OCI-LY3 (cell line): ENCODE measurements at regions not wholly inside any gene's neighbourhood (a gene's known extent, or its start where the extent isn't known, plus 50 kb on each side); places are given as distances from the start of the nearest gene placed in this dataset.
"Not testable (repeated sequence)": the region's sequence is repeated elsewhere in the genome, so short reads cannot be mapped to it uniquely, and the experiment has no call there.

Experiments
- H2AFZ ChIP-seq: fragments of 200-600, 300-600 bp; shearing (Covaris generic); 2 replicates; pipeline ENCODE4 v1.6.0; 2014; ENCODE audit warnings: antibody characterized with exemption, low read depth, low read length
- H3K27ac ChIP-seq: fragments of 200-600, 300-600 bp; sonication (generic); 2 replicates; pipeline ENCODE4 v1.5.1; 2014; ENCODE audit warnings: mild to moderate bottlenecking, low read length, moderate library complexity, mixed read lengths
- H3K27me3 ChIP-seq: fragments of 200-600, 300-600 bp; sonication (generic); 2 replicates; pipeline ENCODE4 v1.6.1; 2014; ENCODE audit warnings: low read depth, low read length, mixed read lengths
- H3K36me3 ChIP-seq: fragments of 200-600, 300-600 bp; sonication (generic); replicated peaks from 2 replicates; pipeline ENCODE3; 2014; ENCODE audit warnings: low read depth, low read length, mixed read lengths
- H3K4me1 ChIP-seq: fragments of 300-600, 200-600 bp; sonication (generic); 2 replicates; pipeline ENCODE4 v1.6.1; 2014; ENCODE audit warnings: low read length, mixed read lengths
- H3K4me2 ChIP-seq: fragments of 200-600, 300-600 bp; sonication (generic); 2 replicates; pipeline ENCODE4 v1.6.1; 2014; ENCODE audit warnings: low read length, mixed read lengths
- H3K4me3 ChIP-seq: fragments of 300-600, 200-600 bp; sonication (generic); 2 replicates; pipeline ENCODE4 v1.5.1; 2014; ENCODE audit warnings: antibody characterized with exemption, mild to moderate bottlenecking, low read length, moderate library complexity
- H3K79me2 ChIP-seq: fragments of 300-600, 200-600 bp; shearing (Covaris generic); 2 replicates; pipeline ENCODE4 v1.6.1; 2014; ENCODE audit warnings: mild to moderate bottlenecking, low read length, mixed read lengths
- H3K9ac ChIP-seq: fragments of 300-600, 200-600 bp; shearing (Covaris generic); 2 replicates; pipeline ENCODE4 v1.6.0; 2014; ENCODE audit warnings: mild to moderate bottlenecking, low read length, moderate library complexity
- H3K9me3 ChIP-seq: fragments of 200-600, 300-600 bp; shearing (Covaris generic); 2 replicates; pipeline ENCODE4 v1.6.1; 2014; ENCODE audit warnings: low read length, mixed read lengths; ENCODE audit not compliant: insufficient read depth
- H4K20me1 ChIP-seq: fragments of 200-600, 300-600 bp; sonication (generic); 2 replicates; pipeline ENCODE4 v1.6.1; 2016; ENCODE audit warnings: low read length, mixed read lengths; ENCODE audit not compliant: insufficient read depth
- CTCF ChIP-seq: fragments of 200-600, 300-600 bp; sonication (generic); IDR thresholded peaks from 2 replicates; pipeline ENCODE4 v1.5.1; 2014; ENCODE audit warnings: antibody characterized with exemption, low read length, low read depth
- EZH2phosphoT487 ChIP-seq: fragments of 200-600 bp; shearing (Covaris generic); IDR thresholded peaks from 2 replicates; pipeline ENCODE4 v1.6.1; 2018; ENCODE audit warnings: antibody characterized with exemption, mixed run types, low read depth

GRCh38 chr21:19198801-19199200 lies 795.2 kb upstream of the TMPRSS15 start:
- no peaks in the 10 kb centered on the region for H3K4me1 ChIP-seq
- no peaks in the 10 kb centered on the region for H4K20me1 ChIP-seq
- no peak for TF ChIP-seq CTCF
- no peak for TF ChIP-seq EZH2phosphoT487
- H3K79me2 ChIP-seq: no peaks in the 10 kb centered on the region
- H2AFZ ChIP-seq: no peak overlapping the region
- no peak overlapping the region for H3K4me3 ChIP-seq
- H3K27ac ChIP-seq: no peak overlapping the region
- no peaks in the 10 kb centered on the region for H3K9me3 ChIP-seq
- H3K9ac ChIP-seq: no peak overlapping the region
- no peak overlapping the region for H3K4me2 ChIP-seq
- no peaks in the 10 kb centered on the region for H3K36me3 ChIP-seq
- H3K27me3 ChIP-seq: no peaks in the 10 kb centered on the region

DNA sequence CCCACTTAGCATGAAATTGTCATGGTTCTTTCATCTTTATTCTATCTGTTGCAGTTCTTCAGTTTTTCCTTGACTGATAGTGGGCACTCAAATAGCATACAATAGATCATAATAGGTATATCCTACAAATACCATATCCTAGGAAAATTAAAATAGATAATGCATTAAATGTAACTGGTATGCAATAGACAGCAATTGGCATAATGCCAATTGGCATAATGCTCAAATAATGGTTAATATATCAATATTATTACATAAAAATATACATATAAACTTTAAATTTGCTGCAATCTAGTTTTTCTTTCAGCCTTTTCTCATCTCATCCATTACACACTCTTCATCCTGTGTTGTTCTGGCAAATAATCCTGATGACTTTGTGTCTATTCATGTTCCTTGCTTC lies 814.6 kb upstream of the TMPRSS15 start:
- H4K20me1 ChIP-seq: no peaks in the 10 kb centered on the region
- no peaks in the 10 kb centered on the region for H3K4me1 ChIP-seq
- no peak overlapping the region for H3K4me2 ChIP-seq
- no peak overlapping the region for H3K27ac ChIP-seq
- no peak overlapping the region for H3K4me3 ChIP-seq
- TF ChIP-seq CTCF (no peak), EZH2phosphoT487 (no peak)
- no peaks in the 10 kb centered on the region for H3K9me3 ChIP-seq
- no peaks in the 10 kb centered on the region for H3K36me3 ChIP-seq
- no peaks in the 10 kb centered on the region for H3K27me3 ChIP-seq
- no peak overlapping the region for H3K9ac ChIP-seq
- H2AFZ ChIP-seq: no peak overlapping the region
- H3K79me2 ChIP-seq: no peaks in the 10 kb centered on the region

DNA sequence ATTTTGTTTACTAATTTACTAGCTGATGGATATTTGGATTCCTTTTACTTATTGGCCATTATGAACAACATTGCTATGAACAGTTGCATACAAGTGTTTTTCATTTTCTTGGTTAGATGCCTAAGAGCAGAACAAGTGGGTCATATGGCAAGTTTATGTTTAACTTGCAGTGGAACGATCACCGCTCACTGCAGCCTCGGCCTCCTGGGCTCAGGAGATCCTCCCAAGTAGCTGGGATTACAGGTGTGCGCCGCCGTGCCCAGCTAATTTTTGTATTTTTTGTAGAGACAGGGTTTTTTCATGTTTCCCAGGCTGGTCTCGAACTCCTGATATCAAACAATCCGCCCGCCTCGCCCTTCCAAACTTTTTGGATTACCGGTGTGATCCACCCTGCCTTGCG lies 820.5 kb upstream of the TMPRSS15 start:
- Histone ChIP-seq H4K20me1 (no peaks in the 10 kb centered on the region), H3K4me2 (no peak overlapping the region), H3K27ac (no peak overlapping the region), H3K9ac (no peak overlapping the region), H2AFZ (no peak overlapping the region), H3K4me1 (0 out of 2 replicates have a peak, but pooled peaks cover 2% of the 10 kb centered on the region), H3K79me2 (no peaks in the 10 kb centered on the region), H3K9me3 (no peaks in the 10 kb centered on the region), H3K36me3 (no peaks in the 10 kb centered on the region), H3K4me3 (no peak overlapping the region), H3K27me3 (no peaks in the 10 kb centered on the region)
- no peak for TF ChIP-seq EZH2phosphoT487
- TF ChIP-seq CTCF: no peak

GRCh38 chr21:19228226-19228625 lies 824.6 kb upstream of the TMPRSS15 start:
- Histone ChIP-seq H3K4me3 (no peak overlapping the region), H3K4me2 (no peak overlapping the region), H3K27me3 (no peaks in the 10 kb centered on the region), H2AFZ (no peak overlapping the region), H3K9ac (no peak overlapping the region), H4K20me1 (no peaks in the 10 kb centered on the region), H3K9me3 (no peaks in the 10 kb centered on the region), H3K4me1 (0 out of 2 replicates have a peak, but pooled peaks cover 2% of the 10 kb centered on the region), H3K27ac (no peak overlapping the region), H3K79me2 (no peaks in the 10 kb centered on the region), H3K36me3 (no peaks in the 10 kb centered on the region)
- TF ChIP-seq CTCF (no peak), EZH2phosphoT487 (no peak)

GRCh38 chr21:19233841-19234240 lies 830.3 kb upstream of the TMPRSS15 start:
- not testable (repeated sequence) for H3K79me2 ChIP-seq, H3K27me3 ChIP-seq, H3K9me3 ChIP-seq, H3K4me3 ChIP-seq, H3K9ac ChIP-seq, H2AFZ ChIP-seq, H4K20me1 ChIP-seq, H3K27ac ChIP-seq, H3K36me3 ChIP-seq, H3K4me2 ChIP-seq, H3K4me1 ChIP-seq
